Breast epithelium (tissue), 4 donors: ENCODE measurements at regions not wholly inside any gene's neighbourhood (a gene's known extent, or its start where the extent isn't known, plus 50 kb on each side); places are given as distances from the start of the nearest gene placed in this dataset.

Experiments
- DNase-seq, 2 donors: peaks; one replicate each; pipeline ENCODE4 v3.0.0-alpha.2; 2019; ENCODE audit warnings: low spot score in 2 of 2
- H3K27ac ChIP-seq, 2 donors: fragments of 200-600 bp; sonication (generic) in 1 of 2; one replicate each; pipeline ENCODE4 v1.5.1; 2016 to 2019; ENCODE audit warnings: mild to moderate bottlenecking in 1 of 2
- H3K27me3 ChIP-seq, 2 donors: fragments of 200-600 bp; sonication (generic) in 1 of 2; one replicate each; pipeline versions ENCODE4 v1.5.1 to v1.6.0; 2017 to 2019; ENCODE audit warnings: control low read depth in 1 of 2, mild to moderate bottlenecking in 1 of 2
- H3K36me3 ChIP-seq: fragments of 200-600 bp; one replicate; pipeline ENCODE4 v1.5.1; 2019
- H3K4me1 ChIP-seq, 2 donors: fragments of 200-600 bp; sonication (generic); one replicate each; pipeline ENCODE4 v1.5.1; 2016 to 2019; ENCODE audit warnings: control low read depth in 1 of 2
- H3K4me3 ChIP-seq, 3 donors: fragments of 200-600 bp; sonication (generic); 1 replicate in 2 of 3; 2 replicates in 1 of 3; pipeline ENCODE4 v1.5.1; 2016 to 2019; ENCODE audit warnings: mild to moderate bottlenecking in 3 of 3, moderate library complexity in 2 of 3
- H3K9me3 ChIP-seq, 2 donors: fragments of 200-600 bp; sonication (generic) in 1 of 2; one replicate each; pipeline ENCODE4 v1.5.1; 2016 to 2019; ENCODE audit warnings: control low read depth in 1 of 2
- POLR2A ChIP-seq: fragments of 450-650 bp; IDR thresholded peaks from one replicate; pipeline ENCODE4 v1.6.1; 2016; ENCODE audit warnings: antibody characterized with exemption, mild to moderate bottlenecking, moderate library complexity
- POLR2AphosphoS5 ChIP-seq, 3 donors: sonication (generic); formaldehyde crosslinking; IDR thresholded peaks; one replicate each; pipeline ENCODE4 v1.6.1; 2017; ENCODE audit warnings: antibody characterized with exemption in 3 of 3
- intact Hi-C: fragments of 100-400 bp; cut with DNase I; formaldehyde crosslinking; loops from one replicate; pipeline ENCODE4 v1.15.1; 2023; ENCODE audit warnings: low total_unique reads
- TF ChIP-seq, protein P1 (sequence below), 3 donors: fragments of 450-650 bp; IDR thresholded peaks; one replicate each; pipeline ENCODE4 v1.5.1; 2016 to 2017; ENCODE audit warnings: antibody characterized with exemption in 3 of 3, mild to moderate bottlenecking in 3 of 3, moderate library complexity in 3 of 3

DNA sequence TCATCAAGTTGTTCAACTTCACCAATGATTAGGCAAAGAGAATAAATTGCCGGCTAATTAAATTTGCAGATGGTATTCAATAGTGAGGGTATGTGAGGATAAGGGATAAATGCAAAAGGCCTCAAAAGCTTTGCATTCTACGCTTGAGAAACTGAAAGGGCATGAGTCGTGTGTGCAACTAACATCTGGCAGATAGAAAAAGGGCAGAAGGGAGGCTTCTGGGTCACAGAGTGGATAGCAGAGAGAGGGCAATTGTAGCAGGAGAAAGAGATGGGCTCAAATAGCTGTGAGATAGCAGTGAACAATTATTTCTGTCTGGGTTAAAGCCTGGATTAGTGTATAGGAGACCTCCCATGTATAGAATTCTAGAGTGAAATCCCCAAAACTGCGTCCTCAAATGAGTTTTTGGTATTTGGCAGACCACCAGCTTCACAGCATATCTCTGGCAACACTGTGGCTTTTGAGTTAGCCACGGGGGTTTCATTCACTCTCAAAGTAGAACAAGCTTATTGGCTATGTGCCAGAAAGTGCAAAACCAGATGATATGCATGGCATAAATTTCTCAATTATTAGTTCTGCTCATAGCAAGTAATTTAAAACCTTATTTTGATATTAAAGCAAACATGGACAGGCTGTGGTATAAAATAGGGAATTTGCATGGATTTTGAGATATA, 586.3 kb downstream of the BRINP1 start:
- H3K9me3 ChIP-seq: no peaks in the 10 kb centered on the region
- H3K36me3 ChIP-seq: no peaks in the 10 kb centered on the region
- H3K27me3 ChIP-seq: no peaks in the 10 kb centered on the region
- no peak overlapping the region for H3K4me3 ChIP-seq
- DNase-seq: no peak
- intact Hi-C loops: loop anchor here (5.0 kb wide), 1 partner anchor 1659 kb away; no protein-coding TSS in a partner anchor
- H3K27ac ChIP-seq: no peak overlapping the region
- TF ChIP-seq POLR2A (no peak), POLR2AphosphoS5 (IDR thresholded peaks at IDR 0.05) (no peak)
- no peaks in the 10 kb centered on the region for H3K4me1 ChIP-seq

DNA sequence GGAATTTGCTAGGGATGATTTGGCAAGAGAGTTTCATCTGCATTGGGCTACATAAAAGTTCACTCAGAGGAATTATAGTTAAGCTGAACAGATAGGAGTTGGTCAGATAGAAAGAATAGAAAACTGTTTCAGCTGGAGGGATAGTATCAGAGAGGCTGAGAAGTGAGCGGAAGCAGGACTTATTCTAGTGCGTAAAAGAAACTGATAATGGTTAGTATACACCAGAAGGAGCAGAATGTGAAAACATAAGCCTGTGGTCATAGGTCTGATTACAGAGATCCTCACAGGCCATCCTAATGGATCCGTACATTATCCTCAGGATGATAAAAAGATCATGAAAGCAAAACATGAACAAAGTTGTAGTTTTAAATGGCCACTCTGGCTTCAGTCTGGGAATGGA, 585.2 kb downstream of the BRINP1 start:
- H3K9me3 ChIP-seq: no peaks in the 10 kb centered on the region
- no peaks in the 10 kb centered on the region for H3K4me1 ChIP-seq
- H3K4me3 ChIP-seq: no peak overlapping the region
- no peak for DNase-seq
- H3K36me3 ChIP-seq: no peaks in the 10 kb centered on the region
- intact Hi-C loops: loop anchor here (5.0 kb wide), 1 partner anchor 1658 kb away; no protein-coding TSS in a partner anchor
- H3K27me3 ChIP-seq: no peaks in the 10 kb centered on the region
- no peak overlapping the region for H3K27ac ChIP-seq
- TF ChIP-seq, protein P1, sequence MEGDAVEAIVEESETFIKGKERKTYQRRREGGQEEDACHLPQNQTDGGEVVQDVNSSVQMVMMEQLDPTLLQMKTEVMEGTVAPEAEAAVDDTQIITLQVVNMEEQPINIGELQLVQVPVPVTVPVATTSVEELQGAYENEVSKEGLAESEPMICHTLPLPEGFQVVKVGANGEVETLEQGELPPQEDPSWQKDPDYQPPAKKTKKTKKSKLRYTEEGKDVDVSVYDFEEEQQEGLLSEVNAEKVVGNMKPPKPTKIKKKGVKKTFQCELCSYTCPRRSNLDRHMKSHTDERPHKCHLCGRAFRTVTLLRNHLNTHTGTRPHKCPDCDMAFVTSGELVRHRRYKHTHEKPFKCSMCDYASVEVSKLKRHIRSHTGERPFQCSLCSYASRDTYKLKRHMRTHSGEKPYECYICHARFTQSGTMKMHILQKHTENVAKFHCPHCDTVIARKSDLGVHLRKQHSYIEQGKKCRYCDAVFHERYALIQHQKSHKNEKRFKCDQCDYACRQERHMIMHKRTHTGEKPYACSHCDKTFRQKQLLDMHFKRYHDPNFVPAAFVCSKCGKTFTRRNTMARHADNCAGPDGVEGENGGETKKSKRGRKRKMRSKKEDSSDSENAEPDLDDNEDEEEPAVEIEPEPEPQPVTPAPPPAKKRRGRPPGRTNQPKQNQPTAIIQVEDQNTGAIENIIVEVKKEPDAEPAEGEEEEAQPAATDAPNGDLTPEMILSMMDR (IDR thresholded peaks at IDR 0.05): no peak
- TF ChIP-seq POLR2A (no peak), POLR2AphosphoS5 (IDR thresholded peaks at IDR 0.05) (no peak)

DNA sequence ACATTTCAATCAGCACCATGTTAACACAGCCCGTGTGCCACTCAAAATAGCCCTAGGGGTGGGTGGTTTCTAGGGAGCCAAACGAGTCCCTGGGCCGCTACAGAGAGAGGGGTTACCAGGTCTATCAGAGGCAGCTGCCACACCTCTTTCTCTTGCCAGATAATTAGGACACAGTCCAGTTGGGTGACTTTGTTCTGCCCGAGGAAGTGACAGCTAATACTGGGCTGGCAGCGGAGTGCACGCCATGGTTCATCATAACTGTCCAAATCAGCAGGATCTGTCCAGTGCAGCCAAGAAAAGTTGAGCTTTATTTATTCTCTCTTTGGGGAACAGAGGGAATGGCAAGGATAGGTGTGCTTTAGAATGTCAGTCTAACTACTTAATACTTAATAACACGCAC, 583.8 kb downstream of the BRINP1 start:
- H3K9me3 ChIP-seq: no peaks in the 10 kb centered on the region
- DNase-seq: no peak
- H3K27me3 ChIP-seq: no peaks in the 10 kb centered on the region
- intact Hi-C loops: no loop called here
- no peak overlapping the region for H3K4me3 ChIP-seq
- H3K27ac ChIP-seq: no peak overlapping the region
- TF ChIP-seq POLR2AphosphoS5 (IDR thresholded peaks at IDR 0.05) (no peak), POLR2A (no peak)
- TF ChIP-seq, protein P1 (IDR thresholded peaks at IDR 0.05): no peak
- no peaks in the 10 kb centered on the region for H3K4me1 ChIP-seq
- H3K36me3 ChIP-seq: no peaks in the 10 kb centered on the region

DNA sequence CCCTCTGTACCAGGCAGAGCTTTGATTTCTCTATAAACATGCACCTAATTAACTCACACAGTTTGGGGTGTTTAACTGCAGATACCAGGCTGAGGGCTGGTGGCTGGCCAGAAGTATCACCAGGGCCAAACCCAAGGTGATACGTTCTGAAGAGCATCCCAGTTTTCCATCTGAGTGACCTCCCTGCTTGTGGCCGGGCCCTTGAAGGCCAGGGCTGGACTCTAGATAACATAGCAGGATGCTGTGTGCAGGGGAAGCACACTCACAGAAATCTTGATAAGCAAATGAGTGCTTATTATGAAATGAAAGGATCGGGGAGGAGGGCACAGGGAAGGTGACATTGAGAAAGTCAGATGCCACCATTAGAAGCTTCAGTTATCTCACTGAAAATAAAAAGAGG, 582.4 kb downstream of the BRINP1 start:
- DNase-seq: no peak
- Histone ChIP-seq H3K27ac (no peak overlapping the region), H3K4me3 (no peak overlapping the region), H3K27me3 (no peaks in the 10 kb centered on the region), H3K4me1 (no peaks in the 10 kb centered on the region), H3K9me3 (no peaks in the 10 kb centered on the region), H3K36me3 (no peaks in the 10 kb centered on the region)
- TF ChIP-seq POLR2A (no peak), POLR2AphosphoS5 (IDR thresholded peaks at IDR 0.05) (no peak)
- TF ChIP-seq, protein P1 (IDR thresholded peaks at IDR 0.05): no peak
- intact Hi-C loops: no loop called here

DNA sequence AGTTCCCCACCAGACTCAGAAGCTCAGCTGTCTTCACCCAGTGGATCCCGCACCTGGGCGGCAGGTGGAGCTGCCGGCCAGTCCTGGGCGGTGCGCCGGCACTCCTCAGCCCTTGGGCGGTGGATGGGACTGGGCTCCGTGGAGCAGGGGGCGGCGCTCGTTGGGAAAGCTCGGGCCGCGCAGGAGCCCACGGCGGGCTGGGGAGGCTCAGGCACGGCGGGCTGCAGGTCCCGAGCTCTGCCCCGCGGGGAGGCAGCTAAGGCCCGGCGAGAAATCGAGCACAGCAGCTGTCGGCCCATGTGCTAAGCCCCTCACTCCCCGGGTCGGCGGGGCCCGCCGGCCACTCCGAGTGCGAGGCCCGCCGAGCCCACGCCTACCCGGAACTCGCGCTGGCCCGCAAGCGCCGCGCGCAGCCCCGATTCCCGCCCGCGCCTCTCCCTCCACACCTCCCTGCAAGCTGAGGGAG, 560.0 kb downstream of the BRINP1 start:
- Histone ChIP-seq H3K36me3 (no peaks in the 10 kb centered on the region), H3K9me3 (no peaks in the 10 kb centered on the region), H3K4me1 (no peaks in the 10 kb centered on the region), H3K27me3 (no peaks in the 10 kb centered on the region), H3K4me3 (peak overlapping the region in 2 of 3 donors; percentile 35 to 47), H3K27ac (no peak overlapping the region)
- intact Hi-C loops: no loop called here
- TF ChIP-seq POLR2A: no peak
- TF ChIP-seq POLR2AphosphoS5 (IDR thresholded peaks at IDR 0.05): no peak
- TF ChIP-seq, protein P1 (IDR thresholded peaks at IDR 0.05): peak in 1 of 3 donors; percentile 24
- no peak for DNase-seq
